Hepatocyte (in vitro differentiated cells): ENCODE measurements at regions not wholly inside any gene's neighbourhood (a gene's known extent, or its start where the extent isn't known, plus 50 kb on each side); places are given as distances from the start of the nearest gene placed in this dataset.

Experiments used
- DNase-seq: peaks from one replicate; pipeline ENCODE4 v3.0.0-alpha.2; 2016; ENCODE audit warnings: low spot score
- H2AFZ ChIP-seq: fragments of 200-600 bp; sonication (generic); 2 replicates; pipeline ENCODE4 v1.6.0; 2016; ENCODE audit warnings: antibody characterized with exemption, mild to moderate bottlenecking
- H3K27ac ChIP-seq: fragments of 200-600 bp; sonication (generic); 2 replicates; pipeline ENCODE4 v1.5.1; 2016; ENCODE audit warnings: mild to moderate bottlenecking
- H3K27me3 ChIP-seq: fragments of 200-600 bp; sonication (generic); 2 replicates; pipeline ENCODE4 v1.6.1; 2016
- H3K36me3 ChIP-seq: fragments of 200-600 bp; sonication (generic); replicated peaks from 2 replicates; pipeline ENCODE4 v1.5.1; 2016; ENCODE audit warnings: low read depth; ENCODE audit not compliant: insufficient read depth
- H3K4me1 ChIP-seq: fragments of 200-600 bp; sonication (generic); 2 replicates; pipeline ENCODE4 v1.5.1; 2016; ENCODE audit warnings: mild to moderate bottlenecking, moderate library complexity; ENCODE audit not compliant: insufficient read depth
- H3K4me2 ChIP-seq: fragments of 200-600 bp; sonication (generic); 2 replicates; pipeline ENCODE4 v1.6.0; 2016
- H3K4me3 ChIP-seq: fragments of 200-600 bp; sonication (generic); 2 replicates; pipeline ENCODE4 v1.5.1; 2016; ENCODE audit warnings: mild to moderate bottlenecking
- H3K79me2 ChIP-seq: fragments of 200-600 bp; sonication (generic); 2 replicates; pipeline ENCODE4 v1.6.0; 2017; ENCODE audit warnings: mild to moderate bottlenecking
- H3K9me2 ChIP-seq: fragments of 200-600 bp; sonication (generic); replicated peaks from 2 replicates; pipeline ENCODE4 v1.6.0; 2017; ENCODE audit warnings: mild to moderate bottlenecking; ENCODE audit not compliant: insufficient read depth
- H3K9me3 ChIP-seq: fragments of 200-600 bp; sonication (generic); 2 replicates; pipeline ENCODE4 v1.5.1; 2016; ENCODE audit warnings: low read depth, mild to moderate bottlenecking
- H4K20me1 ChIP-seq: fragments of 200-600 bp; sonication (generic); 2 replicates; pipeline ENCODE4 v1.6.0; 2016; ENCODE audit warnings: mild to moderate bottlenecking; ENCODE audit not compliant: insufficient read depth, poor library complexity, severe bottlenecking
- EZH2 ChIP-seq: fragments of 200-600 bp; sonication (generic); IDR thresholded peaks from 2 replicates; pipeline ENCODE4 v1.6.1; 2016; ENCODE audit warnings: antibody characterized with exemption, mild to moderate bottlenecking, borderline replicate concordance
- EZH2phosphoT487 ChIP-seq: fragments of 200-600 bp; sonication (generic); IDR thresholded peaks from one replicate; pipeline ENCODE4 v1.6.1; 2018; ENCODE audit warnings: antibody characterized with exemption, mild to moderate bottlenecking, low read depth, moderate library complexity; ENCODE audit not compliant: unreplicated experiment, severe bottlenecking
- WGBS: methylation state at CpG from one replicate; pipeline ENCODE4 v1.1.6; 2016; ENCODE audit warnings: low lambda C conversion rate; ENCODE audit errors: missing lambda C conversion rate; 5-methylcytosine and 5-hydroxymethylcytosine counted together
- TF ChIP-seq, protein P1 (sequence below): fragments of 200-600 bp; sonication (generic); IDR thresholded peaks from 2 replicates; pipeline ENCODE4 v1.5.1; 2016; ENCODE audit warnings: antibody characterized with exemption, mild to moderate bottlenecking; ENCODE audit not compliant: poor library complexity

DNA sequence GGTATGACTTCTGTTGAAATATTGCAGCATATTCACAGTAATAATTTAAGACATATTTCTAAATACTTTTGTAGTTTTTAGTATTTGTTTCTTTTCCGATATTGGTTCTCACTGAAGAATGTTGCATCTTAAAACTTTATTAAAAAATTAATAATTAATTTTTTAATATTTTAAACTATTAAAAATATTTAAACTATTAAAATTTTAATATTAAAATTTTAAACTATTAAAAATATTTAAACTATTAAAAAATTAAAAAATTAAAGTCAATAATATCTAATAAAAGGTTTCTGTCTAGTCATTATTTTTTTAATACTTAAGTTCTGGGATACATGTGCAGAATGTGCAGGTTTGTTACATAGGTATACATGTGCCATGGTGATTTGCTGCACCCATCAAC, 149.3 kb upstream of the CCNH start:
- H3K27me3 ChIP-seq: no peaks in the 10 kb centered on the region
- no peak for DNase-seq
- no peak overlapping the region for H3K4me2 ChIP-seq
- no peaks in the 10 kb centered on the region for H3K9me3 ChIP-seq
- TF ChIP-seq EZH2phosphoT487: no peak
- TF ChIP-seq, protein P1, sequence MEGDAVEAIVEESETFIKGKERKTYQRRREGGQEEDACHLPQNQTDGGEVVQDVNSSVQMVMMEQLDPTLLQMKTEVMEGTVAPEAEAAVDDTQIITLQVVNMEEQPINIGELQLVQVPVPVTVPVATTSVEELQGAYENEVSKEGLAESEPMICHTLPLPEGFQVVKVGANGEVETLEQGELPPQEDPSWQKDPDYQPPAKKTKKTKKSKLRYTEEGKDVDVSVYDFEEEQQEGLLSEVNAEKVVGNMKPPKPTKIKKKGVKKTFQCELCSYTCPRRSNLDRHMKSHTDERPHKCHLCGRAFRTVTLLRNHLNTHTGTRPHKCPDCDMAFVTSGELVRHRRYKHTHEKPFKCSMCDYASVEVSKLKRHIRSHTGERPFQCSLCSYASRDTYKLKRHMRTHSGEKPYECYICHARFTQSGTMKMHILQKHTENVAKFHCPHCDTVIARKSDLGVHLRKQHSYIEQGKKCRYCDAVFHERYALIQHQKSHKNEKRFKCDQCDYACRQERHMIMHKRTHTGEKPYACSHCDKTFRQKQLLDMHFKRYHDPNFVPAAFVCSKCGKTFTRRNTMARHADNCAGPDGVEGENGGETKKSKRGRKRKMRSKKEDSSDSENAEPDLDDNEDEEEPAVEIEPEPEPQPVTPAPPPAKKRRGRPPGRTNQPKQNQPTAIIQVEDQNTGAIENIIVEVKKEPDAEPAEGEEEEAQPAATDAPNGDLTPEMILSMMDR: no peak
- no peak for TF ChIP-seq EZH2
- no peaks in the 10 kb centered on the region for H3K36me3 ChIP-seq
- no peaks in the 10 kb centered on the region for H3K79me2 ChIP-seq
- H4K20me1 ChIP-seq: no peaks in the 10 kb centered on the region
- H3K4me1 ChIP-seq: no peaks in the 10 kb centered on the region
- no peaks in the 10 kb centered on the region for H3K9me2 ChIP-seq
- 100% methylated on average over 1 of the region's 1 CpG for WGBS
- no peak overlapping the region for H2AFZ ChIP-seq
- H3K4me3 ChIP-seq: no peak overlapping the region
- H3K27ac ChIP-seq: no peak overlapping the region

DNA sequence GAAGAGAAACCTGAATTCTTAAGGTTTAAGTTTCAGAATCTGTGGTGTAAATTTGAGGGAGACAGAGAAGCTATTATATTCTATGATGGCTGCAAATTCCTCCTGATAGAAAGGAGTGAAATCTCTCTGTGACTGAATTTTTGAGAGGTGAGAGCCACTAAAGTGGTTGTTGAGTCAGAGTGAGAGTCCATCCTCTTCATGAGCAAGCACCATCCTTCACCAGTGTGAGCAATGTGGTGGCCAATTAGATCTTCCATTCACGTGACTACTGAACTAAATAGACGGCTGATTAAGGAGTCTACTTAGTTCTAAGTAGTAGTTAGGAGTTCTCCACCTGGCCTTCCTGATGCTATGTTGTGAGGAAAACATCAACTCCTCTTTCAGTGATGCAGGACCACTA, 147.8 kb upstream of the CCNH start:
- 87% methylated on average over 2 of the region's 2 CpGs for WGBS
- no peaks in the 10 kb centered on the region for H3K27me3 ChIP-seq
- no peaks in the 10 kb centered on the region for H3K36me3 ChIP-seq
- H3K4me2 ChIP-seq: no peak overlapping the region
- H3K27ac ChIP-seq: no peak overlapping the region
- no peaks in the 10 kb centered on the region for H4K20me1 ChIP-seq
- no peaks in the 10 kb centered on the region for H3K9me2 ChIP-seq
- H3K4me3 ChIP-seq: no peak overlapping the region
- no peaks in the 10 kb centered on the region for H3K9me3 ChIP-seq
- H3K4me1 ChIP-seq: no peaks in the 10 kb centered on the region
- no peak for DNase-seq
- TF ChIP-seq, protein P1: no peak
- TF ChIP-seq EZH2phosphoT487: no peak
- TF ChIP-seq EZH2: no peak
- no peak overlapping the region for H2AFZ ChIP-seq
- no peaks in the 10 kb centered on the region for H3K79me2 ChIP-seq

DNA sequence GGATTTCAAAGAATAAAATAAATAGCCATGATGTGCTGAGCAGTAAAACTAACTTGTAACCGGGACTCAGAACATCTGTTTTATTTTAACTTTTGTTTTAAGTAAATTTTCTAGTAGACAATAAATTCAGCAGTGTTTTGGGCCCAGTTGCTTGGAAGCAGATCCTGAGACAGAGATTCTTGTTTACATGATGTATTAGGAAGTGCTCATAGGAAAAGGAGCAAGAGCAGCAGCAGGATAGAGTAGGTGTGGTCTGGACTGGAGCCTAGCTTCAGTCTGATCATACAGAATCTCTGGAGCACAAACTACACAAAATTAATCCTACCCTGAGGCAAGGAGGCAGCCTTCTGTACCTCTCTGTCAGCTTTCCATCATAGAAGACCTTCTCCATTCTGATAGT, 139.2 kb upstream of the CCNH start:
- H3K36me3 ChIP-seq: no peaks in the 10 kb centered on the region
- H3K79me2 ChIP-seq: no peaks in the 10 kb centered on the region
- H3K27ac ChIP-seq: no peak overlapping the region
- TF ChIP-seq, protein P1: no peak
- TF ChIP-seq EZH2phosphoT487 (no peak), EZH2 (no peak)
- no peaks in the 10 kb centered on the region for H3K9me2 ChIP-seq
- no peaks in the 10 kb centered on the region for H3K4me1 ChIP-seq
- WGBS: 46% methylated on average over 1 of the region's 1 CpG
- H3K4me3 ChIP-seq: no peak overlapping the region
- H4K20me1 ChIP-seq: no peaks in the 10 kb centered on the region
- DNase-seq: peak; percentile 19
- no peak overlapping the region for H2AFZ ChIP-seq
- H3K9me3 ChIP-seq: no peaks in the 10 kb centered on the region
- H3K4me2 ChIP-seq: no peak overlapping the region
- H3K27me3 ChIP-seq: no peaks in the 10 kb centered on the region

DNA sequence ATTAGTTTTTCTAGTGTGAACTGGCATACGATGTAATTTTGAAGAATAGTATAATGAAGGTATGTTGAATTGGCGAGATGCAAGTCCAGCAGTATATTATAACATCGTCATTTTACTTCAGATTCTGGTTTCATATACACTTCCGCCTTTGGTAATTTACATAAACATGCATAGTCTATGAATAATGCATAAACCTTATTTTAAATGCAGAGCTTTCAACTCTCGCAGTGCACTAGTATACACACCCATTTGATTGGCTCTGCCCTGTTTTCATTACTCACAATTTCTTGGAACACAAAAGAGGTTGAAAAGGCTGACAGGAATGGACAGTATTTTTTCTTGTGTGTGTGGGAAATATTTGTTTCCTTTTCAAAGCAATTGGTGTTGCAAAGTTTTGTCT, 128.9 kb upstream of the CCNH start:
- H3K27ac ChIP-seq: no peak overlapping the region
- 84% methylated on average over 5 of the region's 5 CpGs for WGBS
- DNase-seq: no peak

More for the DNA sequence above, 128.9 kb upstream of the CCNH start:
- TF ChIP-seq, protein P1: no peak
- no peak for TF ChIP-seq EZH2phosphoT487
- TF ChIP-seq EZH2: no peak
- Histone ChIP-seq H2AFZ (no peak overlapping the region), H3K9me3 (no peaks in the 10 kb centered on the region), H3K4me1 (no peaks in the 10 kb centered on the region), H3K79me2 (no peaks in the 10 kb centered on the region), H3K4me3 (no peak overlapping the region), H3K36me3 (no peaks in the 10 kb centered on the region), H3K9me2 (no peaks in the 10 kb centered on the region), H4K20me1 (no peaks in the 10 kb centered on the region), H3K4me2 (no peak overlapping the region), H3K27me3 (no peaks in the 10 kb centered on the region)
